IMR-90 (cell line): ENCODE measurements at regions not wholly inside any gene's neighbourhood (a gene's known extent, or its start where the extent isn't known, plus 50 kb on each side); places are given as distances from the start of the nearest gene placed in this dataset.

Experiments used
- ATAC-seq: fragments of 200-7000 bp; cut with Tn5 transposase; 2 replicates; pipeline ENCODE4 v1.9.1; 2020; ENCODE audit warnings: low read depth, mild to moderate bottlenecking, moderate library complexity
- BruUV-seq: library from RNA; stranded (reverse); fragments of 400-500 nt; replicated peaks from 2 replicates; lab custom pipeline; 2021; lab: Mats Ljungman, UMichigan
- CTCF ChIA-PET: fragments of 300-600 bp; formaldehyde crosslinking; extraction: SDS; loops from one replicate; lab custom pipeline; 2021; ENCODE audit warnings: antibody characterized with exemption; lab: Yijun Ruan, JAX
- POLR2A ChIA-PET: fragments of 300-600 bp; sonication (Branson Sonifier 250); formaldehyde crosslinking; loops from one replicate; lab custom pipeline; 2022; ENCODE audit warnings: antibody characterized with exemption; ENCODE audit not compliant: unreplicated experiment; lab: Charles Lee
- DNase-seq: peaks from one replicate; pipeline ENCODE4 v3.0.0; 2013
- H2AFZ ChIP-seq: replicated peaks from 2 replicates; pipeline ENCODE3; 2013; ENCODE audit warnings: low read length, mild to moderate bottlenecking; ENCODE audit not compliant: poor library complexity
- H2AK5ac ChIP-seq: 2 replicates; pipeline ENCODE4 v1.6.1; 2013; ENCODE audit warnings: low read depth, low read length, inconsistent platforms
- H2AK9ac ChIP-seq: replicated peaks from 2 replicates; pipeline ENCODE3; 2013; ENCODE audit warnings: mild to moderate bottlenecking, low read depth, low read length, moderate library complexity; ENCODE audit not compliant: poor library complexity
- H2BK120ac ChIP-seq: 2 replicates; pipeline ENCODE4 v1.6.1; 2013; ENCODE audit warnings: low read depth, low read length, inconsistent platforms
- H2BK15ac ChIP-seq: 3 replicates; pipeline ENCODE4 v1.6.1; 2013; ENCODE audit warnings: low read depth, low read length, inconsistent platforms
- H2BK20ac ChIP-seq: 2 replicates; pipeline ENCODE4 v1.6.1; 2013; ENCODE audit warnings: low read depth, mild to moderate bottlenecking, inconsistent platforms, low read length, moderate library complexity
- H2BK5ac ChIP-seq: 2 replicates; pipeline ENCODE4 v1.6.1; 2013; ENCODE audit warnings: mild to moderate bottlenecking, low read depth, low read length, inconsistent platforms; ENCODE audit not compliant: poor library complexity, severe bottlenecking
- H3K14ac ChIP-seq: replicated peaks from 2 replicates; pipeline ENCODE4 v1.6.1; 2013; ENCODE audit warnings: low read depth, low read length, inconsistent platforms
- H3K18ac ChIP-seq: 2 replicates; pipeline ENCODE4 v1.6.1; 2013; ENCODE audit warnings: low read depth, low read length, control low read depth
- H3K23ac ChIP-seq: 2 replicates; pipeline ENCODE4 v1.6.1; 2013; ENCODE audit warnings: low read depth, low read length, inconsistent platforms
- H3K27ac ChIP-seq: 2 replicates; pipeline ENCODE4 v1.5.1; 2013; ENCODE audit warnings: mild to moderate bottlenecking, control low read depth, low read length; ENCODE audit not compliant: insufficient read depth
- H3K27me3 ChIP-seq: 2 replicates; pipeline ENCODE4 v1.6.1; 2013; ENCODE audit warnings: low read length; ENCODE audit not compliant: control insufficient read depth, insufficient read depth
- H3K36me3 ChIP-seq: 2 replicates; pipeline ENCODE4 v1.6.1; 2013; ENCODE audit warnings: low read length, mixed read lengths; ENCODE audit not compliant: control insufficient read depth, insufficient read depth
- H3K4ac ChIP-seq: 2 replicates; pipeline ENCODE4 v1.6.1; 2013; ENCODE audit warnings: low read depth, low read length, inconsistent platforms
- H3K4me1 ChIP-seq: 2 replicates; pipeline ENCODE4 v1.6.1; 2013; ENCODE audit warnings: low read length, mixed read lengths; ENCODE audit not compliant: control insufficient read depth, insufficient read depth
- H3K4me2 ChIP-seq: 2 replicates; pipeline ENCODE4 v1.6.1; 2013; ENCODE audit warnings: low read depth, mild to moderate bottlenecking, control low read depth, low read length, moderate library complexity
- H3K4me3 ChIP-seq: 2 replicates; pipeline ENCODE4 v1.5.1; 2013; ENCODE audit warnings: low read depth, mild to moderate bottlenecking, control low read depth, low read length, moderate library complexity; ENCODE audit not compliant: insufficient read depth
- H3K56ac ChIP-seq: 2 replicates; pipeline ENCODE4 v1.6.1; 2013; ENCODE audit warnings: low read length, inconsistent platforms; ENCODE audit not compliant: insufficient read depth; ENCODE audit errors: extremely low read depth
- H3K79me1 ChIP-seq, 2 experiments: 2 replicates each; pipeline ENCODE4 v1.6.1; 2013; ENCODE audit warnings: low read length in 2 of 2, inconsistent platforms in 1 of 2, low read depth in 1 of 2
- H3K9ac ChIP-seq: 2 replicates; pipeline ENCODE4 v1.6.1; 2013; ENCODE audit warnings: low read depth, low read length, control low read depth
- H3K9me1 ChIP-seq: 2 replicates; pipeline ENCODE4 v1.6.1; 2013; ENCODE audit warnings: low read length, inconsistent platforms; ENCODE audit not compliant: insufficient read depth
- H3K9me3 ChIP-seq: 2 replicates; pipeline ENCODE4 v1.6.1; 2013; ENCODE audit warnings: low read length; ENCODE audit not compliant: control insufficient read depth, insufficient read depth
- H4K20me1 ChIP-seq: 2 replicates; pipeline ENCODE4 v1.6.1; 2013; ENCODE audit warnings: low read length, inconsistent platforms; ENCODE audit not compliant: insufficient read depth
- H4K5ac ChIP-seq: 2 replicates; pipeline ENCODE4 v1.6.1; 2013; ENCODE audit warnings: mild to moderate bottlenecking, low read depth, low read length, control low read depth
- H4K8ac ChIP-seq, 2 experiments: 2 replicates each; pipeline ENCODE4 v1.6.1; 2013; ENCODE audit warnings: low read depth in 2 of 2, low read length in 2 of 2, control low read depth in 1 of 2, inconsistent platforms in 1 of 2
- H4K91ac ChIP-seq: 2 replicates; pipeline ENCODE4 v1.6.1; 2013; ENCODE audit warnings: low read depth, low read length, inconsistent platforms; ENCODE audit not compliant: insufficient read depth
- NFE2L2 ChIP-seq: fragments of 150-350 bp; IDR thresholded peaks from 2 replicates; pipeline ENCODE4 v1.6.1; 2016; ENCODE audit warnings: low read depth, mild to moderate bottlenecking, low read length
- SMC3 ChIP-seq: fragments of 150-350 bp; IDR thresholded peaks from 2 replicates; pipeline ENCODE4 v1.6.1; 2016; ENCODE audit warnings: low read depth, mild to moderate bottlenecking, antibody characterized with exemption, low read length, moderate library complexity
- WGBS, 2 experiments: methylation state at CpG; one replicate each; pipeline versions ENCODE4 v1.1.5 to v1.1.7; 2013; ENCODE audit warnings: missing lambda C conversion rate in 2 of 2; ENCODE audit not compliant: insufficient read length in 1 of 2; ENCODE audit errors: extremely low coverage in 2 of 2; 5-methylcytosine and 5-hydroxymethylcytosine counted together
- dilution Hi-C: fragments of 300-500 bp; cut with HindIII; formaldehyde crosslinking; loops from one replicate; pipeline ENCODE4 v1.14.3; 2018; ENCODE audit warnings: low sequenced_read_pairs; ENCODE audit not compliant: unreplicated experiment
- in situ Hi-C: fragments of 300-500 bp; cut with MboI; formaldehyde crosslinking; loops from 3 replicates; pipeline ENCODE4 v1.14.3; 2019; ENCODE audit warnings: low sequenced_read_pairs, inconsistent platforms, mixed read lengths
- intact Hi-C: fragments of 100-400 bp; cut with micrococcal nuclease; formaldehyde crosslinking; loops from 2 replicates; pipeline ENCODE4 v1.10.0; 2022
- TF ChIP-seq, protein P1 (sequence below): fragments of 150-350 bp; IDR thresholded peaks from 2 replicates; pipeline ENCODE4 v1.6.1; 2017; ENCODE audit warnings: mild to moderate bottlenecking, antibody characterized with exemption, low read length, low read depth

DNA sequence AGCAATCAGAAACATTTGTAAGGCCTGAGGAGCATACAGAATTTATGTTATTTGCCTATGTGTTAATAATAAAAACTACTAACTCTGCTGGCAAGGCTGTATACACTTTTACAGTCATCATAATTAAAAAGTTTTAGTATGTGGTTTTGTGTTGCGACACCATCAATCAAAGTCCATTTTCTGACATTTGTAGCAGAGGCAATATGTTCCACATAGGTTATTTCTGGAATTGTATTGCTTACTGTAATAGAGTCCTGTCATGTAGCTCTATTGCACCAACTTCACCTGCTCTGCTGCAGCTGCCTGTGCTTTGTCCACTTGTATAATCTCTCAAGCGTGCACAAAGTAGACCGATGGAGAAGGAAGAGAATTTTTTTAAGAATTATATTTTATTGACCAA, 501.8 kb downstream of the HACE1 start:
- Histone ChIP-seq H3K18ac (no peak overlapping the region), H3K56ac (no peak overlapping the region), H3K27ac (no peak overlapping the region), H3K79me1 (no peaks in the 10 kb centered on the region), H4K5ac (no peak overlapping the region), H3K9ac (no peak overlapping the region), H3K9me1 (no peaks in the 10 kb centered on the region), H4K91ac (no peak overlapping the region), H2AK5ac (no peak overlapping the region), H2BK120ac (no peak overlapping the region), H2BK5ac (no peak overlapping the region), H3K36me3 (no peaks in the 10 kb centered on the region), H3K23ac (no peak overlapping the region), H3K4me1 (no peaks in the 10 kb centered on the region), H3K4me2 (no peak overlapping the region), H3K4ac (no peak overlapping the region), H2BK15ac (no peak overlapping the region), H3K4me3 (no peak overlapping the region), H3K27me3 (no peaks in the 10 kb centered on the region), H4K20me1 (no peaks in the 10 kb centered on the region), H3K14ac (no peak overlapping the region), H2BK20ac (no peak overlapping the region), H3K9me3 (peaks cover 9% of the 10 kb centered on the region), H4K8ac (no peak overlapping the region), H2AFZ (no peak overlapping the region), H2AK9ac (no peak overlapping the region)
- intact Hi-C loops, result no loop called here
- DNase-seq (no peak), ATAC-seq (no peak)
- POLR2A ChIA-PET, result no interaction called here
- dilution Hi-C loops, result no loop called here
- in situ Hi-C loops, result no loop called here
- CTCF ChIA-PET, result interaction anchor here (0.6 kb wide), 1 partner anchor 108 kb away, joined by 3 read pairs; no protein-coding TSS in a partner anchor
- whole genome bisulfite sequencing, 2 experiments, result no CpG with 5 or more reads among the region's 3 CpGs
- TF ChIP-seq SMC3 (no peak), NFE2L2 (no peak)
- TF ChIP-seq, protein P1, sequence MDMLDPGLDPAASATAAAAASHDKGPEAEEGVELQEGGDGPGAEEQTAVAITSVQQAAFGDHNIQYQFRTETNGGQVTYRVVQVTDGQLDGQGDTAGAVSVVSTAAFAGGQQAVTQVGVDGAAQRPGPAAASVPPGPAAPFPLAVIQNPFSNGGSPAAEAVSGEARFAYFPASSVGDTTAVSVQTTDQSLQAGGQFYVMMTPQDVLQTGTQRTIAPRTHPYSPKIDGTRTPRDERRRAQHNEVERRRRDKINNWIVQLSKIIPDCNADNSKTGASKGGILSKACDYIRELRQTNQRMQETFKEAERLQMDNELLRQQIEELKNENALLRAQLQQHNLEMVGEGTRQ, result no peak
- no TSS peak for BruUV-seq
